IMR-90 (cell line): ENCODE measurements at regions not wholly inside any gene's neighbourhood (a gene's known extent, or its start where the extent isn't known, plus 50 kb on each side); places are given as distances from the start of the nearest gene placed in this dataset.

Experiments used
- ATAC-seq: fragments of 200-7000 bp; cut with Tn5 transposase; 2 replicates; pipeline ENCODE4 v1.9.1; 2020; ENCODE audit warnings: low read depth, mild to moderate bottlenecking, moderate library complexity
- BruUV-seq: library from RNA; stranded (reverse); fragments of 400-500 nt; replicated peaks from 2 replicates; lab custom pipeline; 2021; lab: Mats Ljungman, UMichigan
- CTCF ChIA-PET: fragments of 300-600 bp; formaldehyde crosslinking; extraction: SDS; loops from one replicate; lab custom pipeline; 2021; ENCODE audit warnings: antibody characterized with exemption; lab: Yijun Ruan, JAX
- POLR2A ChIA-PET: fragments of 300-600 bp; sonication (Branson Sonifier 250); formaldehyde crosslinking; loops from one replicate; lab custom pipeline; 2022; ENCODE audit warnings: antibody characterized with exemption; ENCODE audit not compliant: unreplicated experiment; lab: Charles Lee
- DNase-seq: peaks from one replicate; pipeline ENCODE4 v3.0.0; 2013
- H2AFZ ChIP-seq: replicated peaks from 2 replicates; pipeline ENCODE3; 2013; ENCODE audit warnings: low read length, mild to moderate bottlenecking; ENCODE audit not compliant: poor library complexity
- H2AK5ac ChIP-seq: 2 replicates; pipeline ENCODE4 v1.6.1; 2013; ENCODE audit warnings: low read depth, low read length, inconsistent platforms
- H2AK9ac ChIP-seq: replicated peaks from 2 replicates; pipeline ENCODE3; 2013; ENCODE audit warnings: mild to moderate bottlenecking, low read depth, low read length, moderate library complexity; ENCODE audit not compliant: poor library complexity
- H2BK120ac ChIP-seq: 2 replicates; pipeline ENCODE4 v1.6.1; 2013; ENCODE audit warnings: low read depth, low read length, inconsistent platforms
- H2BK15ac ChIP-seq: 3 replicates; pipeline ENCODE4 v1.6.1; 2013; ENCODE audit warnings: low read depth, low read length, inconsistent platforms
- H2BK20ac ChIP-seq: 2 replicates; pipeline ENCODE4 v1.6.1; 2013; ENCODE audit warnings: low read depth, mild to moderate bottlenecking, inconsistent platforms, low read length, moderate library complexity
- H2BK5ac ChIP-seq: 2 replicates; pipeline ENCODE4 v1.6.1; 2013; ENCODE audit warnings: mild to moderate bottlenecking, low read depth, low read length, inconsistent platforms; ENCODE audit not compliant: poor library complexity, severe bottlenecking
- H3K14ac ChIP-seq: replicated peaks from 2 replicates; pipeline ENCODE4 v1.6.1; 2013; ENCODE audit warnings: low read depth, low read length, inconsistent platforms
- H3K18ac ChIP-seq: 2 replicates; pipeline ENCODE4 v1.6.1; 2013; ENCODE audit warnings: low read depth, low read length, control low read depth
- H3K23ac ChIP-seq: 2 replicates; pipeline ENCODE4 v1.6.1; 2013; ENCODE audit warnings: low read depth, low read length, inconsistent platforms
- H3K27ac ChIP-seq: 2 replicates; pipeline ENCODE4 v1.5.1; 2013; ENCODE audit warnings: mild to moderate bottlenecking, control low read depth, low read length; ENCODE audit not compliant: insufficient read depth
- H3K27me3 ChIP-seq: 2 replicates; pipeline ENCODE4 v1.6.1; 2013; ENCODE audit warnings: low read length; ENCODE audit not compliant: control insufficient read depth, insufficient read depth
- H3K36me3 ChIP-seq: 2 replicates; pipeline ENCODE4 v1.6.1; 2013; ENCODE audit warnings: low read length, mixed read lengths; ENCODE audit not compliant: control insufficient read depth, insufficient read depth
- H3K4ac ChIP-seq: 2 replicates; pipeline ENCODE4 v1.6.1; 2013; ENCODE audit warnings: low read depth, low read length, inconsistent platforms
- H3K4me1 ChIP-seq: 2 replicates; pipeline ENCODE4 v1.6.1; 2013; ENCODE audit warnings: low read length, mixed read lengths; ENCODE audit not compliant: control insufficient read depth, insufficient read depth
- H3K4me2 ChIP-seq: 2 replicates; pipeline ENCODE4 v1.6.1; 2013; ENCODE audit warnings: low read depth, mild to moderate bottlenecking, control low read depth, low read length, moderate library complexity
- H3K4me3 ChIP-seq: 2 replicates; pipeline ENCODE4 v1.5.1; 2013; ENCODE audit warnings: low read depth, mild to moderate bottlenecking, control low read depth, low read length, moderate library complexity; ENCODE audit not compliant: insufficient read depth
- H3K56ac ChIP-seq: 2 replicates; pipeline ENCODE4 v1.6.1; 2013; ENCODE audit warnings: low read length, inconsistent platforms; ENCODE audit not compliant: insufficient read depth; ENCODE audit errors: extremely low read depth
- H3K79me1 ChIP-seq, 2 experiments: 2 replicates each; pipeline ENCODE4 v1.6.1; 2013; ENCODE audit warnings: low read length in 2 of 2, inconsistent platforms in 1 of 2, low read depth in 1 of 2
- H3K9ac ChIP-seq: 2 replicates; pipeline ENCODE4 v1.6.1; 2013; ENCODE audit warnings: low read depth, low read length, control low read depth
- H3K9me1 ChIP-seq: 2 replicates; pipeline ENCODE4 v1.6.1; 2013; ENCODE audit warnings: low read length, inconsistent platforms; ENCODE audit not compliant: insufficient read depth
- H3K9me3 ChIP-seq: 2 replicates; pipeline ENCODE4 v1.6.1; 2013; ENCODE audit warnings: low read length; ENCODE audit not compliant: control insufficient read depth, insufficient read depth
- H4K20me1 ChIP-seq: 2 replicates; pipeline ENCODE4 v1.6.1; 2013; ENCODE audit warnings: low read length, inconsistent platforms; ENCODE audit not compliant: insufficient read depth
- H4K5ac ChIP-seq: 2 replicates; pipeline ENCODE4 v1.6.1; 2013; ENCODE audit warnings: mild to moderate bottlenecking, low read depth, low read length, control low read depth
- H4K8ac ChIP-seq, 2 experiments: 2 replicates each; pipeline ENCODE4 v1.6.1; 2013; ENCODE audit warnings: low read depth in 2 of 2, low read length in 2 of 2, control low read depth in 1 of 2, inconsistent platforms in 1 of 2
- H4K91ac ChIP-seq: 2 replicates; pipeline ENCODE4 v1.6.1; 2013; ENCODE audit warnings: low read depth, low read length, inconsistent platforms; ENCODE audit not compliant: insufficient read depth
- CHD1 ChIP-seq: IDR thresholded peaks from 2 replicates; pipeline ENCODE4 v1.6.1; 2012; ENCODE audit warnings: low read depth, low read length, improper control_type of control experiment
- MAZ ChIP-seq: IDR thresholded peaks from 2 replicates; pipeline ENCODE4 v1.6.1; 2012; ENCODE audit warnings: low read depth, mild to moderate bottlenecking, low read length, improper control_type of control experiment, moderate library complexity, borderline replicate concordance
- NFE2L2 ChIP-seq: fragments of 150-350 bp; IDR thresholded peaks from 2 replicates; pipeline ENCODE4 v1.6.1; 2016; ENCODE audit warnings: low read depth, mild to moderate bottlenecking, low read length
- WGBS, 2 experiments: methylation state at CpG; one replicate each; pipeline versions ENCODE4 v1.1.5 to v1.1.7; 2013; ENCODE audit warnings: missing lambda C conversion rate in 2 of 2; ENCODE audit not compliant: insufficient read length in 1 of 2; ENCODE audit errors: extremely low coverage in 2 of 2; 5-methylcytosine and 5-hydroxymethylcytosine counted together
- dilution Hi-C: fragments of 300-500 bp; cut with HindIII; formaldehyde crosslinking; loops from one replicate; pipeline ENCODE4 v1.14.3; 2018; ENCODE audit warnings: low sequenced_read_pairs; ENCODE audit not compliant: unreplicated experiment
- in situ Hi-C: fragments of 300-500 bp; cut with MboI; formaldehyde crosslinking; loops from 3 replicates; pipeline ENCODE4 v1.14.3; 2019; ENCODE audit warnings: low sequenced_read_pairs, inconsistent platforms, mixed read lengths
- intact Hi-C: fragments of 100-400 bp; cut with micrococcal nuclease; formaldehyde crosslinking; loops from 2 replicates; pipeline ENCODE4 v1.10.0; 2022

GRCh38 chr15:29890336-29891095 lies 68.2 kb upstream of the TJP1 start:
- no peak overlapping the region for H3K9ac ChIP-seq
- H3K18ac ChIP-seq: no peak overlapping the region
- H2AK9ac ChIP-seq: no peak overlapping the region
- no peak overlapping the region for H2BK5ac ChIP-seq
- H2BK15ac ChIP-seq: no peak overlapping the region
- ATAC-seq (no peak), DNase-seq (no peak)
- in situ Hi-C loops (no loop called here), dilution Hi-C loops (no loop called here), intact Hi-C loops (no loop called here)
- no peaks in the 10 kb centered on the region for H3K36me3 ChIP-seq
- H3K79me1 ChIP-seq: no peaks in the 10 kb centered on the region
- H4K5ac ChIP-seq: no peak overlapping the region
- no peaks in the 10 kb centered on the region for H3K9me3 ChIP-seq
- 100% methylated on average over 1 of the region's 6 CpGs; no CpG with 5 or more reads in 1 of the 2 experiments for WGBS, 2 experiments
- no peak overlapping the region for H3K4ac ChIP-seq
- H3K9me1 ChIP-seq: 0 out of 2 replicates have a peak, but pooled peaks cover 3% of the 10 kb centered on the region
- H2BK120ac ChIP-seq: no peak overlapping the region
- H4K20me1 ChIP-seq: no peaks in the 10 kb centered on the region
- H3K56ac ChIP-seq: no peak overlapping the region
- H2BK20ac ChIP-seq: no peak overlapping the region
- H2AFZ ChIP-seq: no peak overlapping the region
- no peak overlapping the region for H3K4me2 ChIP-seq
- no peak overlapping the region; the same call in 1 of the 2 replicates for H4K91ac ChIP-seq
- no peak overlapping the region for H4K8ac ChIP-seq
- POLR2A ChIA-PET: interaction anchor here (0.7 kb wide), 1 partner anchor 20 kb away, joined by 13 read pairs; no protein-coding TSS in a partner anchor
- TF ChIP-seq MAZ (no peak), CHD1 (no peak), NFE2L2 (no peak)
- no TSS peak for BruUV-seq
- no peak overlapping the region for H2AK5ac ChIP-seq
- no peaks in the 10 kb centered on the region for H3K27me3 ChIP-seq
- H3K4me3 ChIP-seq: no peak overlapping the region
- no peak overlapping the region for H3K14ac ChIP-seq
- H3K27ac ChIP-seq: no peak overlapping the region
- CTCF ChIA-PET: interaction anchor here (0.6 to 1.0 kb wide), 2 partner anchors 34 to 64 kb away, joined by 3 read pairs; no protein-coding TSS in a partner anchor
- H3K23ac ChIP-seq: no peak overlapping the region
- peaks cover 9% of the 10 kb centered on the region for H3K4me1 ChIP-seq
